ENCODE measurements at regions not wholly inside any gene's neighbourhood (a gene's known extent, or its start where the extent isn't known, plus 50 kb on each side); places are given as distances from the start of the nearest gene placed in this dataset.

DNA sequence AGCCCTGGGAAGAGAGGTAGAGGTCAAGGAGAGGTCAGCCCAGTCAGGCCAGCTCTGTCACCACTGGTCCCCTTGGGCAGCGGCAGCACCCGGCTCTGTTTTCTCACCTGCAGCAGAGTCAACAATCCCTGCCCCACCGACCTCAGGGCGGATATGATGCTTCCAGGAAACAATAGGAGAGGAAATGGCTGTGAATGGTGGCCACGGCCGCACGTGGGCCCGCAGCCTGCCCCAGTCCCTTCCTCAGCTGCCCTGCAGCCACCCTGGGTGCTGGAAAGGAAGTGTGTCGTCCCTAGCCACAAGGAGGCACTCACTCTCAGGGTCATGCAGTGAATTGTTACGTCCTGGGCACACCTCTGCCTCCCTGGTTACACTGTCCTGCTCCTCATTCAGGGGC, 92.5 kb upstream of the ENPP6 start:
- DNase-seq (ENCODE audit: low spot score): no peak

- DNase-seq (ENCODE audit: low spot score): no peak
Measured at GRCh38 chr4:184309241-184310170, 91.8 kb upstream of the ENPP6 start.

- no peak for DNase-seq (ENCODE audit: low spot score)
Measured at GRCh38 chr4:184306949-184307348, 89.3 kb upstream of the ENPP6 start.

DNA sequence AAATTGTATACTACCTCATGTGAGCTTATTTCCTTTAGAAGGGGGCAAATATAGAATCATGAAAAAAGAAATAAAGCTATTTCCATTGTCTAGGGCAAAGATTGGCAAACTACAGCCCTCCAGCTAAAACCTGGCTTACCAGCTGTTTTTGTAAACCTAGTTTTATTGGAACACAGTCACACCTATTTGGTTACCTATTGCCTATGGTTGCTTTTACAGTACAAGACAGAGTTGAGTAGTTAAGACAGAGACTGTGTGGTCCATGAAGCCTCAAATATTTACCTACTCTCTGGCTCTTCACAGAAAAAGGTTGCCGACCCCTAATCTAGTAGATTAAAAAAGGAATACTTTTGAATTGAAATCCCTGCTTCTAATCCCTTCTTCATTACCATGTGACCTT, 88.8 kb upstream of the ENPP6 start:
- no peak for DNase-seq (ENCODE audit: low spot score)

- no peak for DNase-seq (ENCODE audit: low spot score)
Measured at GRCh38 chr4:184300816-184301215, 83.1 kb upstream of the ENPP6 start.

- no peak for DNase-seq (ENCODE audit: low spot score)
Measured at GRCh38 chr4:184298254-184298653, 80.6 kb upstream of the ENPP6 start.

- DNase-seq (ENCODE audit: low spot score): no peak
Measured at GRCh38 chr4:184295206-184295605, 77.5 kb upstream of the ENPP6 start.

DNA sequence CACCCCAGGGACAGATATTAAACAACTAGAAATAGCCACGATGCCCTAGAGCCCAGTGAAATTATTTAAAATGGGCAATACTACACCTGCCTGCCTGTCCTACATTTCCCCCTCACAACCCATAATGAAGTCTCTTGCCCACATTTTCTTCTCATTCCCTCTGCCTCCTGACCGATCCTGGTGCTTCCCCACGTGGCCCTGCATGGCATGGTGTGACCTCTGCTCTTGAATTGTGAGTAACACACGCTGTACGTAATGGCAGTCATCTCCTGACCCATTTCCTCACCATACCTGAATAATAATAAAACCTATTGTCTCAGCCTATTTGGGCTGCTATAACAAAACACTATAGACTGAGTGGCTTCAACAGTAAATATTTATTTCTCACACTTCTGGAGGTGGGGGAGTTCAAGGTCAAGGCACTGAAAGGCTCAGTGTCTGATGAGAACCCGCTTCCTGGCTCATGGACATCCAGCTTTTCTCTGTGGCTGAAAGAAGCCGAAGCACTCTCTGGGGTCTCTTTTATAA, 77.0 kb upstream of the ENPP6 start:
- no peak for DNase-seq (ENCODE audit: low spot score)

GRCh38 chr4:184293552-184293951, 75.9 kb upstream of the ENPP6 start:
- DNase-seq (ENCODE audit: low spot score): peak; percentile 63

- no peak for DNase-seq (ENCODE audit: low spot score)
Measured at GRCh38 chr4:184292877-184293276, 75.2 kb upstream of the ENPP6 start.

DNA sequence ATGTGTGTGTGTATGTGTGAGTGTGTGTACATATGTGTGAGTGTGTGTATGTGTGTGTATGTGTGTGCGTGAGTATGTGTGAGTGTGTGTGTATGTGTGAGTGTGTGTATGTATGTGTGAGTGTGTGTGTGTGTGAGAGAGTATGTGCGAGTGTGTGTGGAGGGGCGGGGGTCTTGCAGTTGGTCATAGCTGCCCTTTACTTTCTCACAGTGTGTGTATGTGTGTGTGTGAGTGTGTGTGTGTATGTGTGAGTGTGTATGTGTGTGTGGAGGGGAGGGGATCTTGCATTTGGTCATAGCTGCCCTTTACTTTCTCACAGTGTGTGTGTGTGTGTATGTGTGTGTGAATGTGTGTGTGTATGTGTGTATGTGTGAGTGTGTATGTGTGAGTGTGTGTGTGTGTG, 74.8 kb upstream of the ENPP6 start:
- no peak for DNase-seq (ENCODE audit: low spot score)

- DNase-seq (ENCODE audit: low spot score): no peak
Measured at GRCh38 chr4:184289179-184289535, 71.5 kb upstream of the ENPP6 start.

GRCh38 chr4:184288451-184289178, 70.9 kb upstream of the ENPP6 start:
- DNase-seq (ENCODE audit: low spot score): no peak

GRCh38 chr4:184287697-184288255, 70.1 kb upstream of the ENPP6 start:
- peak; percentile 23 for DNase-seq (ENCODE audit: low spot score)

DNA sequence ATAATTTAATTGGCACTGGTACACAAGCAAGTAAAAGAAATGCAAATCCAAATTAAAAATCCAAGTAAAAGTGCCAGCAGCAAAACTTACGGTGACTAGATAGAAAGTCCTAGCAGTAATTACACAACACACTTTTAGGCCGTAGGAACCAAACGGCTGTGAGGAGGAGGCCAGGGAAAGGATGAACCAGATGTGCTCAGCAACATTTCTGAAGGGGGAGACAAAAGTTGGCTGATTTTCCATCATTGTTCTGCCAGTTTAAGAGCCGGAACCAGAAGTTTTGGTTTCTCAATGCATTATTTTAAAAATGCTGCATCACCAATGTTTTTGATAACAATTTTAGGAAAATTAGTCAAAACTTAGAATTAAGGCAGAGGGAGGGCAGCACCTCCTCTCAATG, 68.7 kb upstream of the ENPP6 start:
- no peak for DNase-seq (ENCODE audit: low spot score)

- no peak for DNase-seq (ENCODE audit: low spot score)
Measured at GRCh38 chr4:184284742-184285141, 67.1 kb upstream of the ENPP6 start.

DNA sequence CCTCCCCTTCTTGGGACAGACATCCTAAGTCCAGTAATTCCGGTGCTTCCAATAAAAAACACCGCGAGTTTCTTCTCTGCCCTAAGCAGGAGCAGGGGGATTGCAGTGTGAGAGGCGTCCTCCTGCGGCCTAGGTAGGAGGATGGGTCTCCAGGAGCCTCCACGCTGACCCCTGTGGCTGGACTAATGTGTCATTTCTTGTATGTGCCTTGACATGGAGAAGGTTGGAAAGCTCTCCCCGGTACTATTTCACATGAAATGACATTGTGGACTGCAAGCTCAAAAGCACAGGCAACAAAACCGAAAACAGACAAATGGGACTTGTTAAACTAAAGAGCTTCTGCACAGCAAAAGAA, 66.6 kb upstream of the ENPP6 start:
- DNase-seq (ENCODE audit: low spot score): no peak

DNA sequence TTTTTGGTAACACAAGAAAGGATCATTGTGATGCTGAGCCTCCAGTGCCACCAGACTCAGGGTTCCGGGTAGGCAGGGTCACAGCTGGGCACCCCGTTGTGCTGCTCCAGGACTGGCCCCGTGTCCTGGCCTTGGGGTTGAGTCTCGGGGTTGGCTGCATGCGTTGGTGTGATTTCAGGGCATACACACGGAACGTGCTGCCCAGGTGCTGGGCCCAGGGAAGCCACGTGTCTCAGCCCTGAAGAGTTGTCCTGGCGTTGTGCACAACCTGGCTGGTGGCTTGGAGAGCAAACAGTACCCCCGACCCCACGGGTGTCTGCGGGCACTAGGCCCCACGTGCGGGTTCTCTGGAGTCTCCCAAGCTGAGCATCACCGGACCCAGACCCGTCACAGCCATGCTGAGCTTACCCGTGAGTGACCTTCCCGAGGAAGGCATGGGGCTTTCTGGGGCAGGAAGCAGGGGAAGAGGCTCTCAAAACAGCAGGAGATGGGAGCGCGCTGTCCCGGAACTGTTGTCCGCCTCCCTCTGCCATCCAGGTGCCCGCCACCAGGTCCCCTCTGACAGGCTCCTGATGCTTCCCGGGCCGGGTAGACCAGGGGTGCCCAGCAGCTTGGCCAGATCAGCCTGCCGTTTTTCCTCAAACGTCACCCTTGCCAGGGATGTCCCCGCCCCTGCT, 66.1 kb upstream of the ENPP6 start:
- no peak for DNase-seq (ENCODE audit: low spot score)

DNA sequence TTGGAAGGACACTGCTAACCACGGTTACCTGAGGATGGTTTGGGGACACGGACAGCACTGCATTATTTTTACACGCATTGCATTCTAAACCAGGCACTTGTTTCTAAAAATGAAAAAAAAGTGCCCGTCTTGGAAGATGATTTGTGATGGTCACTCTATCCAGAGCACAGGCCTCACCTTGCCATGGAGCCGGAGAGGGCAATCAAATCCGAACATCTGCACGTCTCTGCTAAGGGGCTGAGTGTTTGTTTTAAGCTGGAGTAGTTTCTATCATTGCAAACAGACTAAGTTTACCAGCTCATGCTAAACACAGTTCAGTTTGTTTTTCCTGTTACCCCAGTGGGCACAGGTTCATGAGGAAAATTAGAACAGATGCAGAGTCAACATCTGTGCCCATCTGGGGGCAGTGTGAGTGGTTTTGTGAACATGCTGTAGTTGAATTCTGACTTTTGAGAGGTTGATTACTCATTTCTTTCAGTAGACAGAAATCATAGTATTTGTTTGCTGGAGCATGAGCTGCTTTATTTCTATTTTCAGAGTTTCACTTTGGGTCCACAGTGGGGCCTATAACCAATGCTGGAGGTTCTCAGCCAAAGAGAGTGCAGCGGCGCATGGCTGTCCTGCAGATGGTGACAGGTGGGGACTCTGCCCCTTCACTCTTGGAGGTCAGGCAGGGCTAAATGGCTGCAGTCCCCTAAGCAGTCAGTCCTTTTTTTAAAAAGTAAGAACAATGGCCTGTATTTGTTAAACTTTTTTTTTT, 65.4 kb upstream of the ENPP6 start:
- no peak for DNase-seq (ENCODE audit: low spot score)

DNA sequence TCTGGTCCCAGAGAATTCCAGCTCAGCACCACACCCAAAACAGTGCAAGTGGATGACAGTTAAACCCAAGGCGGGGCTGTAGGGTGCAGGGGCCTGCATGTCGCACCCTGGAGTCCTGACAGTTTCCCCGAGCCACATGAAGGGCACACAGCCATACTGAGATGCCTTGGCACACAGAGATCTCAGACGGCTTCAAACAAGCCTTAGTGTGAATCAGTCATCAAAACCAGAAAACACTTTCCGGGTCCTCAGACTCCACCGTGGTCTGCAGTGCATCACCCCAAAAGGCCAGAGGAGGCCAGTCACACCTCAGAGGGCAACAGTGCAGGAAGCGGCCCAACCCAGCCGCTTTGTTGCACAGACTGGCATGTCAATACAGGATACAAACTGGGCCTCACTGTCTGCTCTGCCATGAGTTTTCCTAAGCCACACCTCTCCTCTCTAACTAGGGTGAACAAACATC, 64.6 kb upstream of the ENPP6 start:
- DNase-seq (ENCODE audit: low spot score): peak; percentile 73
